Cardiac fibroblast (primary cell): ENCODE measurements at regions not wholly inside any gene's neighbourhood (a gene's known extent, or its start where the extent isn't known, plus 50 kb on each side); places are given as distances from the start of the nearest gene placed in this dataset.

ENCODE experiments used
- DNase-seq, 2 donors: peaks; one replicate each; pipeline versions ENCODE4 v3.0.0 to v3.0.0-alpha.2; 2010; ENCODE audit warnings: low read depth in 2 of 2
- H3K4me3 ChIP-seq, 2 donors: replicated peaks in 1 of 2; 1 replicate in 1 of 2; 2 replicates in 1 of 2; pipeline ENCODE4 v1.5.1; 2011; ENCODE audit warnings: low read depth in 2 of 2, low read length in 2 of 2, mild to moderate bottlenecking in 2 of 2, moderate library complexity in 1 of 2
- CTCF ChIP-seq: IDR thresholded peaks from one replicate; pipeline ENCODE4 v1.5.1; 2011; ENCODE audit warnings: low read depth, mild to moderate bottlenecking, low read length, inconsistent platforms

- no peak for TF ChIP-seq CTCF
- no peak overlapping the region for H3K4me3 ChIP-seq
- no peak for DNase-seq
Measured at GRCh38 chr18:47522359-47522758, 270.9 kb upstream of the SKOR2 start.

- no peak overlapping the region for H3K4me3 ChIP-seq
- no peak for DNase-seq
- no peak for TF ChIP-seq CTCF
Measured at GRCh38 chr18:47520263-47520662, 268.8 kb upstream of the SKOR2 start.

GRCh38 chr18:47519706-47520105 lies 268.2 kb upstream of the SKOR2 start:
- no peak for DNase-seq
- no peak for TF ChIP-seq CTCF
- H3K4me3 ChIP-seq = no peak overlapping the region

- H3K4me3 ChIP-seq = no peak overlapping the region
- DNase-seq = no peak
- TF ChIP-seq CTCF = no peak
Measured at GRCh38 chr18:47519277-47519676, 267.8 kb upstream of the SKOR2 start.

GRCh38 chr18:47513614-47514013 lies 262.2 kb upstream of the SKOR2 start:
- no peak overlapping the region for H3K4me3 ChIP-seq
- no peak for TF ChIP-seq CTCF
- no peak for DNase-seq

GRCh38 chr18:47512726-47513435 lies 261.4 kb upstream of the SKOR2 start:
- DNase-seq = no peak
- TF ChIP-seq CTCF = no peak

GRCh38 chr18:47512056-47512455 lies 260.6 kb upstream of the SKOR2 start:
- TF ChIP-seq CTCF = no peak
- H3K4me3 ChIP-seq = no peak overlapping the region
- no peak for DNase-seq

More at GRCh38 chr18:47512726-47513435, 261.4 kb upstream of the SKOR2 start:
- no peak overlapping the region for H3K4me3 ChIP-seq
